ENCODE measurements at regions not wholly inside any gene's neighbourhood (a gene's known extent, or its start where the extent isn't known, plus 50 kb on each side); places are given as distances from the start of the nearest gene placed in this dataset.

- Histone ChIP-seq H3K27ac (no peak overlapping the region), H3K79me2 (ENCODE audit: low read depth) (no peaks in the 10 kb centered on the region), H3K4me2 (no peak overlapping the region), H3K4me3 (no peak overlapping the region), H4K20me1 (ENCODE audit: low read depth) (no peaks in the 10 kb centered on the region), H3F3A (ENCODE audit: low read depth) (no peaks in the 10 kb centered on the region), H3K27me3 (no peaks in the 10 kb centered on the region), H3K4me1 (peaks cover 20% of the 10 kb centered on the region), H3K9ac (no peak overlapping the region), H2AFZ (replicated peaks) (no peak overlapping the region), H3K9me3 (ENCODE audit: low read depth) (no peaks in the 10 kb centered on the region), H3K36me3 (no peaks in the 10 kb centered on the region)
- TF ChIP-seq CTCF (IDR thresholded peaks at IDR 0.05) (no peak), EZH2 (IDR thresholded peaks at IDR 0.05) (no peak)
- DNase-seq (ENCODE audit: low spot score) = no peak
- Mint-ChIP-seq H3K9me3 (no peaks in the 10 kb centered on the region), H3K27me3 (ENCODE audit: insufficient read depth, low read depth) (no peaks in the 10 kb centered on the region), H3K27ac (no peak overlapping the region), H3K4me3 (no peak overlapping the region), H3K4me1 (peaks cover 24% of the 10 kb centered on the region), H3K36me3 (no peaks in the 10 kb centered on the region)
Observed at GRCh38 chr10:45080331-45080730, 79.6 kb downstream of the ZNF22 start.

- H3K9me3 Mint-ChIP-seq = peaks cover 9% of the 10 kb centered on the region
- no peak overlapping the region for H3K9ac ChIP-seq
- H3K4me3 ChIP-seq = no peak overlapping the region
- no peaks in the 10 kb centered on the region for H4K20me1 ChIP-seq (ENCODE audit: low read depth)
- TF ChIP-seq EZH2phosphoT487 (IDR thresholded peaks at IDR 0.05) = no peak
- TF ChIP-seq EZH2 (IDR thresholded peaks at IDR 0.05) = no peak
- no peak for TF ChIP-seq CTCF (IDR thresholded peaks at IDR 0.05)
- no peak overlapping the region for H3K27ac ChIP-seq
- H3K9me3 ChIP-seq (ENCODE audit: low read depth) = no peaks in the 10 kb centered on the region
- H3K27ac Mint-ChIP-seq = no peak overlapping the region
- H3K36me3 ChIP-seq = no peaks in the 10 kb centered on the region
- H3K4me1 ChIP-seq = peaks cover 1% of the 10 kb centered on the region
- peaks cover 6% of the 10 kb centered on the region for H3K4me1 Mint-ChIP-seq
- no peaks in the 10 kb centered on the region for H3K27me3 ChIP-seq
- H3F3A ChIP-seq (ENCODE audit: low read depth) = no peaks in the 10 kb centered on the region
- no peaks in the 10 kb centered on the region for H3K36me3 Mint-ChIP-seq
- no peak overlapping the region for H3K4me3 Mint-ChIP-seq
- no peaks in the 10 kb centered on the region for H3K27me3 Mint-ChIP-seq (ENCODE audit: insufficient read depth, low read depth)
- no peaks in the 10 kb centered on the region for H3K79me2 ChIP-seq (ENCODE audit: low read depth)
- H3K4me2 ChIP-seq = no peak overlapping the region
- DNase-seq (ENCODE audit: low spot score) = no peak
- H2AFZ ChIP-seq (replicated peaks) = no peak overlapping the region
Observed at GRCh38 chr10:45082176-45082575, 81.5 kb downstream of the ZNF22 start.

- Mint-ChIP-seq H3K9me3 (no peaks in the 10 kb centered on the region), H3K4me1 (peaks cover 27% of the 10 kb centered on the region), H3K27me3 (ENCODE audit: insufficient read depth, low read depth) (peaks cover 2% of the 10 kb centered on the region), H3K4me3 (no peak overlapping the region), H3K27ac (no peak overlapping the region), H3K36me3 (no peaks in the 10 kb centered on the region)
- TF ChIP-seq EZH2phosphoT487 (IDR thresholded peaks at IDR 0.05) = no peak
- no peak for TF ChIP-seq CTCF (IDR thresholded peaks at IDR 0.05)
- no peak for TF ChIP-seq EZH2 (IDR thresholded peaks at IDR 0.05)
- Histone ChIP-seq H3K4me2 (no peak overlapping the region), H3K9ac (no peak overlapping the region), H4K20me1 (ENCODE audit: low read depth) (no peaks in the 10 kb centered on the region), H3K9me3 (ENCODE audit: low read depth) (no peaks in the 10 kb centered on the region), H3K4me3 (no peak overlapping the region), H2AFZ (replicated peaks) (peak overlapping the region; percentile 40), H3K79me2 (ENCODE audit: low read depth) (no peaks in the 10 kb centered on the region), H3F3A (ENCODE audit: low read depth) (no peaks in the 10 kb centered on the region), H3K4me1 (peaks cover 21% of the 10 kb centered on the region), H3K27ac (no peak overlapping the region), H3K36me3 (no peaks in the 10 kb centered on the region), H3K27me3 (no peaks in the 10 kb centered on the region)
- no peak for DNase-seq (ENCODE audit: low spot score)
Observed at GRCh38 chr10:45091968-45092367, 91.2 kb downstream of the ZNF22 start.

DNA sequence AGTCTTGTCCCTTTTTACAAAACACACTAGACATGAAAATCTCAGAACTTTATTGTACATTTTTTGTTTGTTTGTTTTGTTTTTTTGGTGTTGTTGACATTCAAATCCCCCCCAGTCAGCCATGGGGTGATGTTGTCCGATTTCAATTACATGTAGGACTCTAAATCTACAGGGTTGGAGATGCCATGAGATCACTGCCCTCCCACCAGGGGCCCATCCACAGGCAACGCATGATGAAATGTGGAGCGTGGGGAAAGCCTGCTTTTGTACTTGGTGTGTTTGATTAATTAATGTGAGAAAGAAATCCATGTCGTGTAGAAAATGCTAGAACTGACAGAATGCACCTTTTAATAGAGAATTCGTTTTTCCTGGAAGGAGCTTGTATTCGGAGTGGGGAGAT, 93.2 kb downstream of the ZNF22 start:
- peaks cover 27% of the 10 kb centered on the region for H3K4me1 Mint-ChIP-seq
- H3K27ac Mint-ChIP-seq = no peak overlapping the region
- TF ChIP-seq EZH2phosphoT487 (IDR thresholded peaks at IDR 0.05) (no peak), EZH2 (IDR thresholded peaks at IDR 0.05) (no peak), CTCF (IDR thresholded peaks at IDR 0.05) (no peak)
- Histone ChIP-seq H3F3A (ENCODE audit: low read depth) (no peaks in the 10 kb centered on the region), H3K4me1 (peaks cover 21% of the 10 kb centered on the region), H3K4me2 (no peak overlapping the region), H3K36me3 (no peaks in the 10 kb centered on the region), H4K20me1 (ENCODE audit: low read depth) (no peaks in the 10 kb centered on the region), H3K9ac (no peak overlapping the region), H3K9me3 (ENCODE audit: low read depth) (no peaks in the 10 kb centered on the region), H3K27me3 (no peaks in the 10 kb centered on the region), H3K79me2 (ENCODE audit: low read depth) (no peaks in the 10 kb centered on the region), H3K4me3 (no peak overlapping the region), H2AFZ (replicated peaks) (no peak overlapping the region), H3K27ac (no peak overlapping the region)
- H3K27me3 Mint-ChIP-seq (ENCODE audit: insufficient read depth, low read depth) = peaks cover 1% of the 10 kb centered on the region
- H3K9me3 Mint-ChIP-seq = no peaks in the 10 kb centered on the region
- no peak for DNase-seq (ENCODE audit: low spot score)
- no peaks in the 10 kb centered on the region for H3K36me3 Mint-ChIP-seq
- no peak overlapping the region for H3K4me3 Mint-ChIP-seq

Measured in neural progenitor cell (in vitro differentiated cells).